ENCODE measurements at regions not wholly inside any gene's neighbourhood (a gene's known extent, or its start where the extent isn't known, plus 50 kb on each side); places are given as distances from the start of the nearest gene placed in this dataset.

DNA sequence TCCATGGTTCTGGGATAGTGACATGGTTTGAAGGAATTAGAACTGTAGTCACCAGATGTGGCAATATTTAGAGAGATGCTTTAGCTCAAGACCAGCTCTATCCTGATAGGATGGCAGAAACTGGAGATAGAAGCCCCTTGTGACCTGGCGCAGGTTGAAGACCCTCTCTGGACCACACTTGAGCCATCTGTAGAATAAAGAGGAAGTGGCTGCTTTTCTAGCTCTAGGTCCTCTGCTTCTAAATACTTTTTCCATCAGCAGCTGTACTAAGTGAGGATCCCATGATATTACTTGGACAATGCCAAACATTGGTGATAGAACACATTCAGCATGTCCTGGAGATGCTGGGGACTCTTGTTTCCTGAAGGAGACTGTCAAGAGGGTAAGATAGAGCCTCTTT is 172.6 kb downstream of the PDCD6IP start (continued):
- no peak for TF ChIP-seq ETS1 (IDR thresholded peaks at IDR 0.05)
- no peak for TF ChIP-seq STAT1 (IDR thresholded peaks at IDR 0.05; ENCODE audit: unreplicated experiment)

- H3K27ac Mint-ChIP-seq = no peak overlapping the region
- Histone ChIP-seq H3K4me3 (no peak overlapping the region), H4K20me1 (replicated peaks; ENCODE audit: insufficient read depth) (no peaks in the 10 kb centered on the region), H3K27ac (ENCODE audit: low read depth) (no peak overlapping the region), H2AFZ (no peak overlapping the region), H3F3A (replicated peaks; ENCODE audit: low read depth) (no peaks in the 10 kb centered on the region), H3K36me3 (ENCODE audit: insufficient read depth) (no peaks in the 10 kb centered on the region; the same call in 1 of the 2 replicates), H3K4me2 (no peak overlapping the region), H3K9me2 (ENCODE audit: insufficient read depth) (no peaks in the 10 kb centered on the region), H3K27me3 (ENCODE audit: insufficient read depth) (no peaks in the 10 kb centered on the region), H3K4me1 (ENCODE audit: insufficient read depth) (no peaks in the 10 kb centered on the region), H3K79me2 (replicated peaks; ENCODE audit: insufficient read depth) (no peaks in the 10 kb centered on the region)
- H3K4me1 Mint-ChIP-seq = no peaks in the 10 kb centered on the region
- peaks cover 2% of the 10 kb centered on the region for H3K27me3 Mint-ChIP-seq (ENCODE audit: insufficient read depth, low read depth, poor library complexity)
- H3K4me3 Mint-ChIP-seq = no peak overlapping the region
- H3K36me3 Mint-ChIP-seq (ENCODE audit: low read depth) = peaks cover 10% of the 10 kb centered on the region
- TF ChIP-seq ZNF114 (CRISPR knock-in tag; IDR thresholded peaks at IDR 0.05) (no peak), POLR2AphosphoS5 (IDR thresholded peaks at IDR 0.05; ENCODE audit: low read depth) (no peak)
- peaks cover 13% of the 10 kb centered on the region for H3K9me3 Mint-ChIP-seq
- ATAC-seq = no peak
- DNase-seq (ENCODE audit: low spot score) = no peak
Measured at GRCh38 chr3:33975463-33975862, 177.0 kb downstream of the PDCD6IP start.

- no peak overlapping the region for H3K4me3 ChIP-seq
- no peaks in the 10 kb centered on the region for H3K36me3 ChIP-seq (ENCODE audit: insufficient read depth)
- no peaks in the 10 kb centered on the region for H3K4me1 ChIP-seq (ENCODE audit: insufficient read depth)
- no peak overlapping the region for H3K4me2 ChIP-seq
- no peaks in the 10 kb centered on the region for H4K20me1 ChIP-seq (replicated peaks; ENCODE audit: insufficient read depth)
- H3K79me2 ChIP-seq (replicated peaks; ENCODE audit: insufficient read depth) = no peaks in the 10 kb centered on the region
- no peaks in the 10 kb centered on the region for H3F3A ChIP-seq (replicated peaks; ENCODE audit: low read depth)
- no peak overlapping the region for H2AFZ ChIP-seq
- H3K4me3 Mint-ChIP-seq = no peak overlapping the region
- no peaks in the 10 kb centered on the region for H3K9me2 ChIP-seq (ENCODE audit: insufficient read depth)
- H3K27me3 ChIP-seq (ENCODE audit: insufficient read depth) = no peaks in the 10 kb centered on the region
- H3K27ac Mint-ChIP-seq = no peak overlapping the region
- no peaks in the 10 kb centered on the region for H3K36me3 Mint-ChIP-seq (ENCODE audit: low read depth)
- ATAC-seq (no peak), DNase-seq (ENCODE audit: low spot score) (no peak)
- no peak overlapping the region for H3K27ac ChIP-seq (ENCODE audit: low read depth)
- H3K4me1 Mint-ChIP-seq = no peaks in the 10 kb centered on the region
- peaks cover 2% of the 10 kb centered on the region for H3K27me3 Mint-ChIP-seq (ENCODE audit: insufficient read depth, low read depth, poor library complexity)
- H3K9me3 Mint-ChIP-seq = no peaks in the 10 kb centered on the region
- TF ChIP-seq STAT1 (IDR thresholded peaks at IDR 0.05; ENCODE audit: unreplicated experiment) (no peak), ZNF114 (CRISPR knock-in tag; IDR thresholded peaks at IDR 0.05) (no peak), ZNF331 (CRISPR knock-in tag; IDR thresholded peaks at IDR 0.05; ENCODE audit: low read depth) (no peak), ZNF462 (CRISPR knock-in tag; IDR thresholded peaks at IDR 0.05) (no peak), POLR2AphosphoS5 (IDR thresholded peaks at IDR 0.05; ENCODE audit: low read depth) (no peak), CREB1 (CRISPR knock-in tag; IDR thresholded peaks at IDR 0.05; ENCODE audit: low read depth) (no peak)
- TF ChIP-seq, protein P1, sequence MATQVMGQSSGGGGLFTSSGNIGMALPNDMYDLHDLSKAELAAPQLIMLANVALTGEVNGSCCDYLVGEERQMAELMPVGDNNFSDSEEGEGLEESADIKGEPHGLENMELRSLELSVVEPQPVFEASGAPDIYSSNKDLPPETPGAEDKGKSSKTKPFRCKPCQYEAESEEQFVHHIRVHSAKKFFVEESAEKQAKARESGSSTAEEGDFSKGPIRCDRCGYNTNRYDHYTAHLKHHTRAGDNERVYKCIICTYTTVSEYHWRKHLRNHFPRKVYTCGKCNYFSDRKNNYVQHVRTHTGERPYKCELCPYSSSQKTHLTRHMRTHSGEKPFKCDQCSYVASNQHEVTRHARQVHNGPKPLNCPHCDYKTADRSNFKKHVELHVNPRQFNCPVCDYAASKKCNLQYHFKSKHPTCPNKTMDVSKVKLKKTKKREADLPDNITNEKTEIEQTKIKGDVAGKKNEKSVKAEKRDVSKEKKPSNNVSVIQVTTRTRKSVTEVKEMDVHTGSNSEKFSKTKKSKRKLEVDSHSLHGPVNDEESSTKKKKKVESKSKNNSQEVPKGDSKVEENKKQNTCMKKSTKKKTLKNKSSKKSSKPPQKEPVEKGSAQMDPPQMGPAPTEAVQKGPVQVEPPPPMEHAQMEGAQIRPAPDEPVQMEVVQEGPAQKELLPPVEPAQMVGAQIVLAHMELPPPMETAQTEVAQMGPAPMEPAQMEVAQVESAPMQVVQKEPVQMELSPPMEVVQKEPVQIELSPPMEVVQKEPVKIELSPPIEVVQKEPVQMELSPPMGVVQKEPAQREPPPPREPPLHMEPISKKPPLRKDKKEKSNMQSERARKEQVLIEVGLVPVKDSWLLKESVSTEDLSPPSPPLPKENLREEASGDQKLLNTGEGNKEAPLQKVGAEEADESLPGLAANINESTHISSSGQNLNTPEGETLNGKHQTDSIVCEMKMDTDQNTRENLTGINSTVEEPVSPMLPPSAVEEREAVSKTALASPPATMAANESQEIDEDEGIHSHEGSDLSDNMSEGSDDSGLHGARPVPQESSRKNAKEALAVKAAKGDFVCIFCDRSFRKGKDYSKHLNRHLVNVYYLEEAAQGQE (IDR thresholded peaks at IDR 0.05; ENCODE audit: unreplicated experiment) = no peak
Measured at GRCh38 chr3:33977227-33977626, 178.8 kb downstream of the PDCD6IP start.

Data from GM23338 (cell line).